Neuron (in vitro differentiated cells): ENCODE measurements at regions not wholly inside any gene's neighbourhood (a gene's known extent, or its start where the extent isn't known, plus 50 kb on each side); places are given as distances from the start of the nearest gene placed in this dataset.
A peak's percentile ranks its signal among the peaks of the same experiment; 100 is the strongest.

Experiments
- H2AFZ ChIP-seq: one replicate; pipeline ENCODE4 v1.6.1; 2013; ENCODE audit warnings: low read depth, mild to moderate bottlenecking, inconsistent platforms, low read length, moderate library complexity
- H3K27me3 ChIP-seq: one replicate; pipeline ENCODE4 v1.6.1; 2013; ENCODE audit warnings: low read length; ENCODE audit not compliant: insufficient read depth
- H3K36me3 ChIP-seq: one replicate; pipeline ENCODE4 v1.6.1; 2013; ENCODE audit warnings: low read length; ENCODE audit not compliant: insufficient read depth
- H3K4me1 ChIP-seq: one replicate; pipeline ENCODE4 v1.6.1; 2013; ENCODE audit warnings: low read length; ENCODE audit not compliant: insufficient read depth
- H3K4me3 ChIP-seq: 2 replicates; pipeline ENCODE4 v1.5.1; 2013; ENCODE audit warnings: mild to moderate bottlenecking, low read length, moderate library complexity
- H3K9me3 ChIP-seq: one replicate; pipeline ENCODE4 v1.6.1; 2013; ENCODE audit warnings: low read length

- Histone ChIP-seq H3K4me3 (no peak overlapping the region), H2AFZ (no peak overlapping the region), H3K27me3 (no peaks in the 10 kb centered on the region), H3K36me3 (no peaks in the 10 kb centered on the region), H3K9me3 (no peaks in the 10 kb centered on the region), H3K4me1 (peaks cover 2% of the 10 kb centered on the region)
Observed at GRCh38 chr13:78468621-78469020, 134.7 kb downstream of the POU4F1 start.

DNA sequence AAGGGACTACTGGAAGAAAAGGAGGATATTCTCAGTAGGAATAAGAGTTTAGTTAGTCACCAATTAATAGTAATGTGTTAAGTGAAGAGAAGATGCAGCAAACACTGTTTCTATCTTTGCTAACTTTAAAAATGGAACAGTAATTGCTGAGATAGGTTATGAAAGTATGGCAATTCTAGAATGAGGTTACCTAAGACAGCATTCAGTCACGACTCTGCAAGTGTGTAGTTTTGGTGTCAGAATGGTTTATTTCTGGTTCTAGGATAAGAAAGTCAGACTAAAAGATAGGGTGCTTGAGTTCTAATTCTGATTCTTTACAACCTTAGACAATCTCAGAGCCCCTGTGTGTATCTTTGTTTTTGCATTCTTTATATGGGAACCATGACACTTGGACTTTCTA is 138.1 kb downstream of the POU4F1 start:
- Histone ChIP-seq H3K9me3 (no peaks in the 10 kb centered on the region), H3K4me1 (peaks cover 2% of the 10 kb centered on the region), H2AFZ (no peak overlapping the region), H3K27me3 (no peaks in the 10 kb centered on the region), H3K4me3 (no peak overlapping the region), H3K36me3 (no peaks in the 10 kb centered on the region)

DNA sequence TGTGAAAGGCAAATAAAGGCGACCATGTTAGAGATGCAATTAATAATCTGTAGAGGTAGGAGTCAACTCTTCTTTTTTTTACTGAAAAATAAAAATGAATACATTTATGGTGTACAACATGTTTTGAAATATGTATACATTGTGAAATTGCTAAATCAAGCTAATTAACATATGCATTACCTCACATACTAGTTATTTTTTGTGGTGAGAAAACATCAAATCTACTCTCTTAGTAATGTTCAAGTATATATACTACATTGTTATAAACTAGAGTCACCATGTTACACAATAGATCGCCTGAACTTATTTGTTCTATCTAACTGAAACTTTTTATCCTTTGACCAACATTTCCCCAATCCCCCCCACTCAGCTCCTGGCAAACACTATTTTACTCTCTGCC is 143.2 kb downstream of the POU4F1 start:
- Histone ChIP-seq H3K27me3 (no peaks in the 10 kb centered on the region), H3K4me3 (no peak overlapping the region), H2AFZ (no peak overlapping the region), H3K4me1 (no peaks in the 10 kb centered on the region), H3K9me3 (no peaks in the 10 kb centered on the region), H3K36me3 (no peaks in the 10 kb centered on the region)

GRCh38 chr13:78443839-78444238 is 159.5 kb downstream of the POU4F1 start:
- H3K9me3 ChIP-seq = no peaks in the 10 kb centered on the region
- H3K4me1 ChIP-seq = no peaks in the 10 kb centered on the region
- no peaks in the 10 kb centered on the region for H3K27me3 ChIP-seq
- no peak overlapping the region for H3K4me3 ChIP-seq
- no peak overlapping the region for H2AFZ ChIP-seq
- no peaks in the 10 kb centered on the region for H3K36me3 ChIP-seq

GRCh38 chr13:78437781-78438180 is 165.6 kb downstream of the POU4F1 start:
- Histone ChIP-seq H2AFZ (no peak overlapping the region), H3K36me3 (no peaks in the 10 kb centered on the region), H3K4me3 (no peak overlapping the region), H3K27me3 (no peaks in the 10 kb centered on the region), H3K4me1 (no peaks in the 10 kb centered on the region), H3K9me3 (no peaks in the 10 kb centered on the region)

DNA sequence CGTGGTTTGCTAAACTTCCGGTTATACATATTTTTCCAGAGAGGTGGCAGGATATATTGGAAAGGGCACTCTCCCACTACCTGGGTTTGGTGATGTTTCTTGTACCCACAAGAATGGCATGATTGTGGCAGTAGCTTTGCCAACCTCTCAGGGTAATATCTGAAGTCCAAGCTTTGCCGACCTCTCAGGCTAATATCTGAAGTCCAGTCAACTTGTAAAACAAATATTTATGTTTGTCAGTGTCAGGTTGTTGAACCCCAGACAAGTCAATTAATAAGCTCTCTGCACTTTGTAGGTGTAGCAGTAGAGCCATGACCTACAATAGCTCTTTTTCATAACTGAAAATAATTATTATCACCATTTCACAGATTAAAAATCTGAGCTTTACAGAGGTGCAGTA is 167.0 kb downstream of the POU4F1 start:
- Histone ChIP-seq H3K4me1 (peaks cover 4% of the 10 kb centered on the region), H3K4me3 (no peak overlapping the region), H3K9me3 (no peaks in the 10 kb centered on the region), H3K27me3 (no peaks in the 10 kb centered on the region), H2AFZ (no peak overlapping the region), H3K36me3 (no peaks in the 10 kb centered on the region)

DNA sequence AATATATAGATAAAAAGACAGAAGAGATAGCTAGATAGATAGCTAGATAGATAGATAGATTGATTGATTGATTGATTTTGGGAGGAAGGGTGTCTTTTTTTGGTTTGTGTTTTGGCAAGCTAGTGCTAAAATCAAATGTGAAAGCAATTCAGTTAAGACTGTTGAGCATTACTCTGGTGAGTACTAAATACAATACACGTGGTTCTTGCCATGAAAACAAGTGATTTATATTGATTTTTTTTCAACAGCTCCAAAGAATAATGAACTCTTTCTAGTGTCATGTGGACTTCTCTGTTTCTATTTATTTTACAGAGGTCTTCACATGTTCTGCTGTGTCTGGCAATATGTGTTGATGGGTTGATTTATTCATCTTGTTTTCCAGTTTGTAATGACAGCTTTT is 172.0 kb downstream of the POU4F1 start:
- H3K4me3 ChIP-seq = peak overlapping the region; percentile 52
- peaks cover 25% of the 10 kb centered on the region for H3K4me1 ChIP-seq
- peak overlapping the region; percentile 56 for H2AFZ ChIP-seq
- H3K27me3 ChIP-seq = no peaks in the 10 kb centered on the region
- no peaks in the 10 kb centered on the region for H3K36me3 ChIP-seq
- H3K9me3 ChIP-seq = no peaks in the 10 kb centered on the region

DNA sequence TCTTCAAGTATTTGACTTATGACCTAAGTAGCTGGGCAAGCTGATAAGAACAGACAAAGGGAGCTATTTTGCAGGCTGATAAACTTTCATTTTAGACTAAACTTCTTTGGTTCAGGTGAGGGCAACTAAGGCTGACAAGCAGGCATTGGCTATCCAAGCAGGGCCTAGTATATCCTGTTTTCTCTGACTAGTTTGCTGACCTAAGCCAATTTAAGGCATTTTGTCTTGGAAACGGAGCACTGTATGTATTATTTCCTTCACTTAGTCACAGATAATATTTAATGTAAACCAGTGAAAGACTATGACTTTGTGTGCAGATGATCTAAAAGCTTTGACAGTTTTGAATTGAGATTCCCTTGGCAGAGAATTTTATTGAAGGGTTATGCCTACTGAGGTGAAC is 172.5 kb downstream of the POU4F1 start:
- peak overlapping the region; percentile 56 for H2AFZ ChIP-seq
- no peaks in the 10 kb centered on the region for H3K27me3 ChIP-seq
- peaks cover 25% of the 10 kb centered on the region for H3K4me1 ChIP-seq
- peak overlapping the region; percentile 52 for H3K4me3 ChIP-seq
- H3K36me3 ChIP-seq = no peaks in the 10 kb centered on the region
- H3K9me3 ChIP-seq = no peaks in the 10 kb centered on the region

- peaks cover 25% of the 10 kb centered on the region for H3K4me1 ChIP-seq
- no peaks in the 10 kb centered on the region for H3K9me3 ChIP-seq
- H3K4me3 ChIP-seq = peak overlapping the region; percentile 52
- H3K27me3 ChIP-seq = no peaks in the 10 kb centered on the region
- no peaks in the 10 kb centered on the region for H3K36me3 ChIP-seq
- peak overlapping the region; percentile 56 for H2AFZ ChIP-seq
Observed at GRCh38 chr13:78430166-78430791, 173.1 kb downstream of the POU4F1 start.

DNA sequence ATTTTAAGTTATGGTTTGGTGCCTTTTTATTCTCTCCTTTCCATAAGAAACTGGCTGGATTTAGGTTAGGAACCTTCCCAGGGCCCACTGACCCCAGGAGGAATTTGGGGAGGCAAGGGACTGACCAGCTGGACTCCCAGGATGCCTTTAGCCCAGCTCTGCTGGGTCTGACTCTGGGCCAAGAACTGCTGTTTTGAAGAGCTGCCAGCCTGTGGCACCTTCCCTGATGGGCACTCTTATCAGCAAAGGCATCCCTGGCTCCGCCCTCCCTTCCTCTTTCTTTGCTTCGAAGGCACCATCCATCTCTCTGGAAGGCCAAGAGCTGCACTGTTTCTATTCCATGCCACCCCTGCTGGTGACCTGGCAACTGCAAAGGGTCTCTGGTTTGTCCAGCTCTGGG is 174.7 kb downstream of the POU4F1 start:
- no peaks in the 10 kb centered on the region for H3K36me3 ChIP-seq
- no peaks in the 10 kb centered on the region for H3K27me3 ChIP-seq
- H3K4me3 ChIP-seq = no peak overlapping the region
- no peak overlapping the region for H2AFZ ChIP-seq
- no peaks in the 10 kb centered on the region for H3K9me3 ChIP-seq
- peaks cover 25% of the 10 kb centered on the region for H3K4me1 ChIP-seq

- Histone ChIP-seq H3K36me3 (no peaks in the 10 kb centered on the region), H3K9me3 (no peaks in the 10 kb centered on the region), H3K4me1 (peaks cover 20% of the 10 kb centered on the region), H3K27me3 (no peaks in the 10 kb centered on the region), H3K4me3 (no peak overlapping the region), H2AFZ (no peak overlapping the region)
Observed at GRCh38 chr13:78426183-78426582, 177.2 kb downstream of the POU4F1 start.

DNA sequence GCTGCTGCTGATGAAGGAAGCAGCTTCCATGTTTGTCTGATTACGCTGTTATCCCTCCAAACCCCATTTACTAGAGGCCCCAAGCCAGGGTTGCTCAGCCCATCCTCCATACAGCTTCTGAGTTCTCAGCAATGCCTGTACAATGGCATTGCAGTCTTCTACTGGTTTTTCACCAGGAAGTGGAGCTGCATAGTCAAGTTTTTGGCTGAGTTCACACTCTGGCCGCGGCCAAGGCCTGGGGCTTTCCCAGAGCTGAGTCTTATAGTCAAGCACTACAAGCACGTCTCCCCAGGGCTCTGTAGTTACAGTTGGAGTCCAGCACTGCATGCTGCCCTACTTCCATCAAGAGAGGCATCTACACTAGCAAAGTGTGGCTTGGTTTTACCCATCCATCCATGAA is 182.5 kb downstream of the POU4F1 start:
- H3K4me3 ChIP-seq = no peak overlapping the region

DNA sequence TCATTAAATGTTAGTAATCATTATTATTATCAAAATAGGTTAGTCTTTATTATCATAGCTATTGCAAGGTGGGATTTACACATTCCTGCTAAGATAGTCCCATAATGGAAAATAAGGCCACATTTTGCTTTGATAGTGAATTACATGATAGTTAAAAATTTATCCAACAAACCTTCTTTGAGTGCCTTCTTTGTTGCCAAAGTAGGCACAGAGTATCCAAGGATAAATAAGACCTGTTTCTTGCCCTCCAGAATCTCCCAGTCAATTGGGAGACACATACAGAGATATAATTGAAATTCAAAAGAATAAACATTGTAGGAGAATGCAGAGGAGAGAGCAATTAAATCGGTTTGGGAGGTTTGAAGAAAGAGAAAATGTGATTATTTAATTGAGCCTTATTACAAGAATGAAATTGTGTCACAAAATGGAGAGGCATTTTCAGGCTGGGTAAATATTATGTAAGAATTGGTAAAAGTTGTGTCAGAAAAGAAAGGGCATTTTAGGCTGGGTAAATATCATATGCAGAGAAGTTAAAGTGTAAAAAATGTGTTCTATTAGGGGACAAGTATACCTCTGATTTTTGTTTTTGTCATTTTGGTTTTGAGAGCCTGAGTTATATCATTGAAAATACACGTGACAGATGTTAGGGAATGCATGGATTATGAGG is 189.3 kb downstream of the POU4F1 start:
- no peak overlapping the region for H3K4me3 ChIP-seq

More for the DNA sequence above, 182.5 kb downstream of the POU4F1 start:
- no peaks in the 10 kb centered on the region for H3K4me1 ChIP-seq
- no peaks in the 10 kb centered on the region for H3K36me3 ChIP-seq
- H3K27me3 ChIP-seq = no peaks in the 10 kb centered on the region
- no peak overlapping the region for H2AFZ ChIP-seq
- no peaks in the 10 kb centered on the region for H3K9me3 ChIP-seq

GRCh38 chr13:78410847-78411246 is 192.5 kb downstream of the POU4F1 start:
- Histone ChIP-seq H3K4me1 (peaks cover 4% of the 10 kb centered on the region), H3K4me3 (no peak overlapping the region), H2AFZ (no peak overlapping the region), H3K9me3 (no peaks in the 10 kb centered on the region), H3K36me3 (no peaks in the 10 kb centered on the region), H3K27me3 (no peaks in the 10 kb centered on the region)

More for the DNA sequence above, 189.3 kb downstream of the POU4F1 start:
- Histone ChIP-seq H3K27me3 (no peaks in the 10 kb centered on the region), H2AFZ (no peak overlapping the region), H3K36me3 (no peaks in the 10 kb centered on the region), H3K4me1 (no peaks in the 10 kb centered on the region), H3K9me3 (no peaks in the 10 kb centered on the region)
